OCI-LY3 (cell line): ENCODE measurements at regions not wholly inside any gene's neighbourhood (a gene's known extent, or its start where the extent isn't known, plus 50 kb on each side); places are given as distances from the start of the nearest gene placed in this dataset.

Experiments
- H2AFZ ChIP-seq: fragments of 200-600, 300-600 bp; shearing (Covaris generic); 2 replicates; pipeline ENCODE4 v1.6.0; 2014; ENCODE audit warnings: antibody characterized with exemption, low read depth, low read length
- H3K27ac ChIP-seq: fragments of 200-600, 300-600 bp; sonication (generic); 2 replicates; pipeline ENCODE4 v1.5.1; 2014; ENCODE audit warnings: mild to moderate bottlenecking, low read length, moderate library complexity, mixed read lengths
- H3K27me3 ChIP-seq: fragments of 200-600, 300-600 bp; sonication (generic); 2 replicates; pipeline ENCODE4 v1.6.1; 2014; ENCODE audit warnings: low read depth, low read length, mixed read lengths
- H3K36me3 ChIP-seq: fragments of 200-600, 300-600 bp; sonication (generic); replicated peaks from 2 replicates; pipeline ENCODE3; 2014; ENCODE audit warnings: low read depth, low read length, mixed read lengths
- H3K4me1 ChIP-seq: fragments of 300-600, 200-600 bp; sonication (generic); 2 replicates; pipeline ENCODE4 v1.6.1; 2014; ENCODE audit warnings: low read length, mixed read lengths
- H3K4me2 ChIP-seq: fragments of 200-600, 300-600 bp; sonication (generic); 2 replicates; pipeline ENCODE4 v1.6.1; 2014; ENCODE audit warnings: low read length, mixed read lengths
- H3K4me3 ChIP-seq: fragments of 300-600, 200-600 bp; sonication (generic); 2 replicates; pipeline ENCODE4 v1.5.1; 2014; ENCODE audit warnings: antibody characterized with exemption, mild to moderate bottlenecking, low read length, moderate library complexity
- H3K79me2 ChIP-seq: fragments of 300-600, 200-600 bp; shearing (Covaris generic); 2 replicates; pipeline ENCODE4 v1.6.1; 2014; ENCODE audit warnings: mild to moderate bottlenecking, low read length, mixed read lengths
- H3K9ac ChIP-seq: fragments of 300-600, 200-600 bp; shearing (Covaris generic); 2 replicates; pipeline ENCODE4 v1.6.0; 2014; ENCODE audit warnings: mild to moderate bottlenecking, low read length, moderate library complexity
- H3K9me3 ChIP-seq: fragments of 200-600, 300-600 bp; shearing (Covaris generic); 2 replicates; pipeline ENCODE4 v1.6.1; 2014; ENCODE audit warnings: low read length, mixed read lengths; ENCODE audit not compliant: insufficient read depth
- H4K20me1 ChIP-seq: fragments of 200-600, 300-600 bp; sonication (generic); 2 replicates; pipeline ENCODE4 v1.6.1; 2016; ENCODE audit warnings: low read length, mixed read lengths; ENCODE audit not compliant: insufficient read depth
- CTCF ChIP-seq: fragments of 200-600, 300-600 bp; sonication (generic); IDR thresholded peaks from 2 replicates; pipeline ENCODE4 v1.5.1; 2014; ENCODE audit warnings: antibody characterized with exemption, low read length, low read depth
- EZH2phosphoT487 ChIP-seq: fragments of 200-600 bp; shearing (Covaris generic); IDR thresholded peaks from 2 replicates; pipeline ENCODE4 v1.6.1; 2018; ENCODE audit warnings: antibody characterized with exemption, mixed run types, low read depth

GRCh38 chr12:25639406-25639805 lies 86.3 kb upstream of the LMNTD1 start:
- H3K4me1 ChIP-seq: no peaks in the 10 kb centered on the region
- H3K79me2 ChIP-seq: no peaks in the 10 kb centered on the region
- H3K9ac ChIP-seq: no peak overlapping the region
- no peaks in the 10 kb centered on the region for H3K9me3 ChIP-seq
- no peaks in the 10 kb centered on the region for H3K36me3 ChIP-seq
- H4K20me1 ChIP-seq: no peaks in the 10 kb centered on the region
- no peak overlapping the region for H3K4me3 ChIP-seq
- H3K4me2 ChIP-seq: no peak overlapping the region
- no peak overlapping the region for H3K27ac ChIP-seq
- H2AFZ ChIP-seq: no peak overlapping the region
- H3K27me3 ChIP-seq: no peaks in the 10 kb centered on the region
- TF ChIP-seq CTCF (no peak), EZH2phosphoT487 (no peak)

- Histone ChIP-seq H3K79me2 (no peaks in the 10 kb centered on the region), H3K4me1 (no peaks in the 10 kb centered on the region), H3K27me3 (no peaks in the 10 kb centered on the region), H3K9me3 (no peaks in the 10 kb centered on the region), H3K27ac (no peak overlapping the region), H3K9ac (no peak overlapping the region), H4K20me1 (no peaks in the 10 kb centered on the region), H2AFZ (no peak overlapping the region), H3K4me2 (no peak overlapping the region), H3K4me3 (no peak overlapping the region), H3K36me3 (no peaks in the 10 kb centered on the region)
- TF ChIP-seq EZH2phosphoT487 (no peak), CTCF (no peak)
Observed at GRCh38 chr12:25644979-25645378, 91.9 kb upstream of the LMNTD1 start.

GRCh38 chr12:25645427-25645826 lies 92.3 kb upstream of the LMNTD1 start:
- Histone ChIP-seq H3K36me3 (no peaks in the 10 kb centered on the region), H3K4me2 (no peak overlapping the region)

GRCh38 chr12:25651931-25652330 lies 98.8 kb upstream of the LMNTD1 start:
- Histone ChIP-seq H3K9ac (no peak overlapping the region), H3K79me2 (no peaks in the 10 kb centered on the region), H3K27ac (no peak overlapping the region), H4K20me1 (no peaks in the 10 kb centered on the region), H3K27me3 (0 out of 2 replicates have a peak, but pooled peaks cover 3% of the 10 kb centered on the region), H3K4me1 (no peaks in the 10 kb centered on the region), H3K4me2 (no peak overlapping the region), H3K36me3 (no peaks in the 10 kb centered on the region), H2AFZ (no peak overlapping the region), H3K4me3 (no peak overlapping the region), H3K9me3 (no peaks in the 10 kb centered on the region)
- TF ChIP-seq EZH2phosphoT487 (no peak), CTCF (no peak)

More at GRCh38 chr12:25645427-25645826, 92.3 kb upstream of the LMNTD1 start:
- no peak overlapping the region for H3K4me3 ChIP-seq
- H2AFZ ChIP-seq: no peak overlapping the region
- H3K4me1 ChIP-seq: no peaks in the 10 kb centered on the region
- TF ChIP-seq CTCF (no peak), EZH2phosphoT487 (no peak)
- H4K20me1 ChIP-seq: no peaks in the 10 kb centered on the region
- no peaks in the 10 kb centered on the region for H3K27me3 ChIP-seq
- H3K79me2 ChIP-seq: no peaks in the 10 kb centered on the region
- H3K9ac ChIP-seq: no peak overlapping the region
- H3K27ac ChIP-seq: no peak overlapping the region
- H3K9me3 ChIP-seq: no peaks in the 10 kb centered on the region
